NCI-H2171 (cell line): ENCODE measurements at regions not wholly inside any gene's neighbourhood (a gene's known extent, or its start where the extent isn't known, plus 50 kb on each side); places are given as distances from the start of the nearest gene placed in this dataset.
"Not testable (repeated sequence)": the region's sequence is repeated elsewhere in the genome, so short reads cannot be mapped to it uniquely, and the experiment has no call there.

Source experiments
- DNase-seq: peaks from one replicate; lab custom pipeline; 2025; lab: John Stamatoyannopoulos, UW

DNA sequence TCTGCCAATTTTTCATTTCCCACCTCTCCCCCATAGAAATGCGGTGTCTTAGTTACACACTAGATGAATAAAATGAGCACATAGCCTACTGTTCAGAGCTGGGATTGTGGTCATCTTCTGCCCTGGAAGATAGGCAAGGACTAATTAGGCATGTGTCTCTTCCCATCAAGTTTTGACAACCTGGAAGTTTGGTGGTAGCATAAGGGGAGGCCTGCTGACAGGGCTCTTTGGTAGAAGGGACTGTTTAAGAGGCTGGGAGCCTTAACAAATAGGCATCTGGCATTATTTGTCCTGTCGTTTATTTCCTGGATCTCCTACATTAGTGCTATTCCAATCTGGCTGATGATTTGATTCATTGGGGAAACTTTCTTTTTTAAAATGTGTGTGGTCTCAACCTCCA, 512.3 kb downstream of the ZNF385D start:
- DNase-seq = no peak

GRCh38 chr3:21237638-21238037, 513.4 kb downstream of the ZNF385D start:
- no peak for DNase-seq

- DNase-seq = no peak
Observed at GRCh38 chr3:21235491-21235890, 515.5 kb downstream of the ZNF385D start.

- DNase-seq = no peak
Observed at GRCh38 chr3:21234933-21235332, 516.1 kb downstream of the ZNF385D start.

DNA sequence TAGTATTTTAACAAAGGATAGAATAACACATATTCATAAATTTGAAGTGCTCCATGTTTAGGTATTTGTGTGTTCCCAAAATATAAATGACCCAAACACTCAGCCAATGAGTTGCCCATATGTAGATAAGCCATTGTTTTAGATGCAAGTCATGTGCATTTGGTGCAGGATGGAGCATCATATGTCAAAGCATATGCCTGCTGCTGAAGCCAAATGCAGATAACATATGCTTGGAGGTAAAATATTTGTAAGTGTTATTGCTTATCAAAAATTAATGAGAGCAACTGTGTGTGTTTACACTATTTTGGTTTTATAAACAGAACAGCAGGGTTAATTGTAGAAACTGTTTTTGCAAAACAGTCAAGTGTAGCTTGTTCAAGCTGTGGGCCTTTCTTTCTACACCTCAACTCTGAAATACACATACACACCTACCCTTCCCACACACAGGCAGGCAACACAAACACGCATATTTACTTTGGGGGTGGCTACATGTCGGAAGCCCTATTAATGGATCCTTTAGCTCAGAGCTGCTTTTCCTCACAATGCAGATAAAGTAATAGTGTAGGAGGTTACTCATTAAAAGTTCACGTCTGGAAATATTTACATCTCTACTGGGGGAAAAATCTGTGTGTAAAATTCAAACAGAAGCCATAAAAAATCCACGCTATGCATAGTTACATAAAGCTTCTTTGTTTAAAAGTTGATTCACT, 521.4 kb downstream of the ZNF385D start:
- DNase-seq = no peak

GRCh38 chr3:21226086-21226485, 524.9 kb downstream of the ZNF385D start:
- DNase-seq = no peak

DNA sequence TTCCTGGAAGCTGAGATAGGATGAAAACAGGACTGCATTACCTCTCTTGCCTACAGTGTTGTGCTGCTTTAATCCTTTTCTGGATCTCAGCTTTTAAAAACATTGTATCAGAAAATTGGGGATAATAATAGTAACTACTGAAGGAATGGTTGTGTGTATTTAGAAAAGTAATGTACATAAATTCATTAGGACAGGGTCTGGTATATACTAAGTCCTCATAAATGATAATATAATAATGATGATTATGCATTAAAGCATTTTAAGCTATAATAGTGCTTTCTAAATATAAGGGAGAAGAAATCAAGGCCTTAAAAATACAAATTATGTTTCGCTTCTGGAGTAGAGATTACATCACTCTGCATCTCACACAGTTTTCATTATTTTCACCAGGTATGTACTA, 530.1 kb downstream of the ZNF385D start:
- no peak for DNase-seq

GRCh38 chr3:21216598-21216997, 534.4 kb downstream of the ZNF385D start:
- no peak for DNase-seq

DNA sequence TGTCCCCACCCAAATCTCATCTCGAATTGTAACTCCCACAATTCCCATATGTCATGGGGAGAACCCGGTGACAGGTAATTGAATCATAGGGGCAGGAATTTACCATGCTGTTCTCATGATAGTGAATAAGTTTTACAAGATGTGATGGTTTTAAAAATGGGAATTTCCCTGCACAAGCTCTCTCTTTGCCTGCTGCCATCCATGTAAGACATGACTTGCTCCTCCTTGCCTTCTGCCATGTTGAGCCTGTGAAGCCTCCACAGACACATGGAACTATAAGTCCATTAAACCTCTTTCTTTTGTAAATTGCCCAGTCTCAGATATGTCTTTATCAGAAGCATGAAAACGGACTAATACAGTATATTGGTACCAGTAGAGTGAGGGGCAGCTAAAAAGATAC, 546.9 kb downstream of the ZNF385D start:
- not testable (repeated sequence) for DNase-seq

DNA sequence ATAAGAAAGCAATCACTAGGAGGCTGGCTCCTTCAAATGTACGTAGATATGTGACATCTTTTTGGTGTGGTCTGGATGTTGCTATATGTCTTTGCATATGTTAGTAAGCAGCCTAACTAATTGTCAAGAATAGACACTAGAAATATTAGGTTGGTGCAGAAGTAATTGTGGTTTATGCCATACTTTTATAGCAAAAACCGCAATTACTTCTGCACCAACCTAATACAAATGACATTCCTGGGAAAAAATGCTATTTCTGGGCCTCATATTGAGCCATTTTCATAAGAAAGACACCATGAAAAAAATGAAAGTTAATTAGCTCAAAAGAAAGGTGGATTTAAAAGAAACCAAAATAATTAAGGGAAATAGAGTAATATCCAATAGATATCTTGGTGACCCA, 555.8 kb downstream of the ZNF385D start:
- no peak for DNase-seq

DNA sequence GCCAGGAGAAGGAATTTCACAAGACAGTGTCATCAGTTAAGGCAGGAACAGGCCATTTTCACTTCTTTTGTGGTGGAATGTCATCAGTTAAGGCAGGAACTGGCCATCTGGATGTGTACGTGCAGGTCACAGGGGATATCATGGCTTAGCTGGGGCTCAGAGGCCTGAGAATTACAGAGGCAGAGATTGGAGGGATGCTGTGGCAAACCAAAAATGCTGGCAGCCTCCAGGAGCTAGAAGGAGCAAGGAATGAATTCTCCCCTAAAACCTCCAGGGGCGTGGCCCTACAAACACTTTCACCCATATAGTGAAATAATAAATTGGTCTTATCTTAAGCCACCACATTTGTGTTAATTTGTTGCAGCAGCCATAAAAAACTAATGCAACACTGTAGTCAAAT, 557.0 kb downstream of the ZNF385D start:
- DNase-seq = not testable (repeated sequence)

DNA sequence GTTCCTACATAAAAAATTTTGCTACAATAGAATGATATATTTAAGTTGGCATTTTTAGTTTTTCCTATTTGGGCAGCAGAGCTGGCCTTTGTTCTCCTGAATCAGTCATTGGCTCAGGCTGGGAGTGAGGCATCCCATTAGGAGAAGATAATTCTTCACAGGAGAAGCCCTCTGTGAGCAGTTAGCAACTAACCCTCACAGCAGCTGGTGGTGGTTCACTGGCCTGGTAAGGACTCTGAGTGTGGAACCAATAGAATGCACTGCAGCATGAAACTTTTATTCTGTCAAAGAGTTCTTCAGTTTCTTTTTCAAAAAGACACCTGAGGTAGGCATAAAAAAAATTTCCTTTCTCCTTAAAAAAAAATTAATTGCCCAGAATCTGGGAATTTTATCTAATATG, 562.6 kb downstream of the ZNF385D start:
- DNase-seq = no peak

GRCh38 chr3:21185816-21186314, 565.1 kb downstream of the ZNF385D start:
- no peak for DNase-seq

GRCh38 chr3:21174461-21174860, 576.5 kb downstream of the ZNF385D start:
- no peak for DNase-seq

- DNase-seq = no peak
Observed at GRCh38 chr3:21170964-21171363, 580.0 kb downstream of the ZNF385D start.

GRCh38 chr3:21169948-21170347, 581.1 kb downstream of the ZNF385D start:
- no peak for DNase-seq

- DNase-seq = no peak
Observed at GRCh38 chr3:21168471-21168870, 582.5 kb downstream of the ZNF385D start.

DNA sequence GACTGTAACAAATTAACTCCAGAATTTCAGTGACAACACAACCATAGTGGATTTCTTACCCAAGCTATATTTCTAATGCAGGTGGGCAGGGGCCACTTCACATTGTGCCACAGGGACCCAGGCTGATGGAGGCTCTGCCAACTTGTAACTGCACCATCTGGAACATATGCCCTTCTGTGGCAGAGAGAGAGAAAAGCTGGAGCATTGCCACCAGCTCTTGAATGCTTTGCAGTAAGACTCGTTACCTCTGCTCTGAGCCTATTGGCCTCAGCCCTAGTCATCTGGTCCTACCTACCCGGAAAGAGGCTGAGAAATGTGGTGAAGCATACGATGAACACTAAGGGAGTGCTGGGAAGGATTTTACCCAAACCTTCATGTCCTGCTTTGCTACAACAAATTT, 587.1 kb downstream of the ZNF385D start:
- peak; percentile 59 for DNase-seq

GRCh38 chr3:21159543-21159906, 591.5 kb downstream of the ZNF385D start:
- no peak for DNase-seq

GRCh38 chr3:21158861-21159542, 592.0 kb downstream of the ZNF385D start:
- DNase-seq = peak; percentile 4

GRCh38 chr3:21154911-21155310, 596.1 kb downstream of the ZNF385D start:
- no peak for DNase-seq

GRCh38 chr3:21152555-21152954, 598.5 kb downstream of the ZNF385D start:
- no peak for DNase-seq

DNA sequence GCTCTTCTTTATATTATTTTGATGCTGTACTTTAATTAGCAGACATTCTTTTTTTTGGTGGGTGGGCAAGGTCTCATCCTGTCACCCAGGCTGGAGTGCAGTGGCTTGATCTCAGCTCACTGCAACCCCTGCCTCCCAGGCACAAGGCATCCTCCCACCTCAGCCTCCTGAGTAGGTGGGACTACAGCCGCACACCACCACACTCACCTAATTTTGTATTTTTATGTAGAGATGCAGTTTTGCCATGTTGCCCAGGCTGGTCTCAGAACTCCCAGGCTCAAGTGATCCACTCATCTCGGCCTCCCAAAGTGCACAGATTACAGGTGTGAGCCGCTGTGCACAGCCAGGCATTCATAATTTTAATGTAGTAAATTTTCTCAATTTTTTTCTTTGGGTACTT, 608.1 kb downstream of the ZNF385D start:
- DNase-seq = no peak

DNA sequence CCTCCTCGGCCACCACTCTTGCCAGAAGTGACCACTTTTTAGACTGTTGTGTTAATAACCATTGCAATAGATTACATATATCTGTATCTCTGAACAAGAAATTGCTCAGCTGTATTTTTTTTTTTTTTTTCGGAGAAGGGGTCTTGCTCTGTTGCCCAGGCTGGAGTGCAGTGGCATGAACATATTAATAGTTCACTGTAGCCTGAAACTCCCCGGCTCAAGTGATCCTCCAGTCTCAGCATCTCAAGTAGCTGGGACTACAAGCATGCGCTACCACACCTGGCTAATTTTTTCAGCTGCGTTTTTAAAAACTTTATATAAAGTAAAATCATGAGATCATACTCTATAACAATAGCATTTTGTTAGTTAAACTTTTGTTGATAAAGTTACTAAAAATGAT, 609.0 kb downstream of the ZNF385D start:
- no peak for DNase-seq
